NCI-H69 (cell line): ENCODE measurements at regions not wholly inside any gene's neighbourhood (a gene's known extent, or its start where the extent isn't known, plus 50 kb on each side); places are given as distances from the start of the nearest gene placed in this dataset.

Experiments used
- DNase-seq: peaks from one replicate; lab custom pipeline; 2025; lab: John Stamatoyannopoulos, UW

DNA sequence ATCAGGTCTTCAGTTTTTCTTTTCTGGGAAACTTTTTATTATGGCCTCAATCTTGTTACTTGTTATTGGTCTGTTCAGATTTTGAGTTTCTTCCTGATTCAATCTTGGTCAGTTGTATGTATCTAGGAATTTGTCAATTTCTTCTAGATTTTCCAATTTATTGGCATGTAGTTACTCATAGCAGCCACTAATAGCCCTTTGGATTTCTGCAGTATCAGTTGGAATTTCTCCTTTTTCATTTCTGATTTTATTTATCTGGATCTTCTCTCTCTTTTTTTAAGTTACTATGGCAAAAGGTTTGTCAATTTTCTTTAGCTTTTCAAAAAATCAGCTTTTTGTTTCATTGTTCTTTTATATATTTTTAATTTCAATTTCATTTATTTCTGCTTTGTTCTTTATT lies 419.6 kb upstream of the KIRREL3 start:
- no peak for DNase-seq

DNA sequence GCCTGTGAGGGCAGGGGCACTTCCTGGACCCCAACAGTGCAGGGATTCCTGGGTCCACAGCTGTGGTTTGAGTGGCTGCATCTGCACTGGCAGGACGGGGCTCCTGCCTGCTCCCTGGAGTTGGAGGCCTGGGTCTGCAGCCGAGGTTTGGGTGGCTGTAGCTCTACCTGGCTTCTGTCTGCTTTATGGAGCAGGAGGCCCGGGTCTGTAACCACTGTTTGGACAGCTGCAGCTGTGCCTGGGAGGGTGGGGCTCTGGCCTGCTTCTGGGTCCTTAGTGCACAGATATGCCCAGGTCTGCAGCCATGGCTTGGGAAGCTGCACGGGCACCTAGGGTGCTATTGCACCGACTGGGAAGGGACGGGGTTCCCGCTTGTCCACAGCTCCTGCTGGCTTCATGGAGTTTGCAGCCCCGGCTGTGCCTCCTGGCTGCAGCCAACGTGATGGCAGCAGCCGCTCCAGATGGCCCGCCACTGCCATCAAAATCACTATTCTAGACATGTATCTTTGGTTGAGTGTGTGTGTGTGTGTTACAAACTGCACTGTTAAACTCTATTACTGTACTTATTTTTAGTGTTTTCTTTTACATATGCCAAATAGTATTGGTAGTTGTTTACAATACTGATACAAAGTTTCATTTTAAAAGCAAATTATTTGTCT lies 412.3 kb upstream of the KIRREL3 start:
- peak; percentile 83 for DNase-seq

DNA sequence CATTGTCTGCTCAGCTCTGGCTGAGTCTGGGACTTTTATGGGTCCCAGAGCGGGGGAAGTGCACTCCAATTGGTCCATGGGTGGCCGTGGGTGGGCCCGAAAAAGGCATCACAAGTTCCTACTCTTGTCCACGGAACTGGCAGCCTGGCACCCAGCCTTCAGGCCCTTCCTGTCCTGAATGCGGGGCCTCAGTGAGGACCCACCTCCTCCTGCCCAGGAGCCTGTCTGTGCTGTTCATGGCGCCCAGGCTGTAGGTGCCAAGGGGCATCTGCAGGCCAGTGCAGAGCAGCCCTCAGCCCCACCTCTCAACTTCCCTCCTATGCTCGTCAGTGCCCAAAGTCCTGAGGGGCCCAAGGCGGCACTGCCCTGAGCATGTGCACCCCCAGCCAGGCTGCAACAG lies 411.7 kb upstream of the KIRREL3 start:
- no peak for DNase-seq

DNA sequence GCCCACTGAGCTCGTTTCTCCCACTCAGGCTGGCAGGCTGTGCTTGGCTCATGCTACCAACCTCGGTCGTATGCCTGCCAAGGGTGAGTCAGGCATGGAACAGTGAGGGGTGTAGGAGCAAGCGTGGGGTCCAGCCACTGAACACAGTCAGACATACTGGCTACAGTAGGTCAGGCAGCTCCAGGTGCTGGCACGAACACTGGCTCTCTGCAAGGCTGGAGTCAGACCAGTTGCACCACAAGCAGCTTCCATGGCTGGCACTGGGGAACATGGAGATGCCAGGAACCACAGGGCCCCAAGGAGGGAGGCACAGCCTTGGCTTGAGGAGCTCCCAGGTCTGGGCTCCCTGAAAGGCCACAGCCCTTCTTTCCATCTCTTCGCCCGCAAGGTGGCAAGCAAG lies 410.7 kb upstream of the KIRREL3 start:
- DNase-seq, result no peak

DNA sequence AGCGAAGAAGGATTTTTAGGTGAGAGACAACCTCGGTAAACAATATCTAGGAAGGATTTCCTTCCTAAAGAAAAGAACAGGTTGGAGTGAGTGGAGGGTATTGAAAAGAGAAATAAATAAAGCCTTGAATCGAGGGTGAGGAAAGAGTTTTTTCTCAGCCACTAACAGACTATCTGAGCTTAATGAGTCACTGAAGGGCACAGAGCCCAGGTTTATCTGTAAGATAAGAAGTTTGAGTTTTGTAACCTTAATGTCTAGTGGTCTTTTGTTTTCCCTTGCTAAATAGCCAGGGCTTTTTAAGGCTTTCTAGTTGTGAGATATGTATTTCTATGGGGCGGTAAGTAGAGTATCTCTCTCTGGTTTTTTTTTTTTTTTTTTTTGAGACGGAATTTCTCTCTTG lies 394.5 kb upstream of the KIRREL3 start:
- no peak for DNase-seq

DNA sequence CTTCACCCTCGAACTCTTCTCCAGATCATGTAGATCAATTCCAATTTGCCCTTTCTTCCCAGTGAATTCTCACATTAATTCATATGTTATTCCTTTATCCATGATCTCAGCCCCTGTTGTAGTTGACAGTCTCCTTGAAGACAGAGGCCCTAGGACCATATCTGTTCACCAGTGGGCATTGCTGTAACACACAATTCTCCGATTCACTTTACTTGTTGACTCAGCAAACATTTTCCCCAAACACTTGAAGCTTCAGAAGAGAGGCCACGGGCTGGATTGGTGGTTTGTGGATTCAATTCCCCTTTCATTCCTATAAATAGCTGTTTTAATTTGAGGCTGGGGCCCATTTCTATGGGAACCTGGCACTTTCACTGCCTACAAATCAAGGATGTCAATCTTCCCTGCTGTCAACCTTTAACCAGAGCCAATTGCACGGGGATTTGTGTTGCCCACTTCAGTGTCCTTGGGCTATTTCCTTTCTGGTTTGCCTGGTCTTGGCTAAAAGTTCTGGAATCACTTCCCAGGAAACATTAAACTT lies 393.0 kb upstream of the KIRREL3 start:
- no peak for DNase-seq

DNA sequence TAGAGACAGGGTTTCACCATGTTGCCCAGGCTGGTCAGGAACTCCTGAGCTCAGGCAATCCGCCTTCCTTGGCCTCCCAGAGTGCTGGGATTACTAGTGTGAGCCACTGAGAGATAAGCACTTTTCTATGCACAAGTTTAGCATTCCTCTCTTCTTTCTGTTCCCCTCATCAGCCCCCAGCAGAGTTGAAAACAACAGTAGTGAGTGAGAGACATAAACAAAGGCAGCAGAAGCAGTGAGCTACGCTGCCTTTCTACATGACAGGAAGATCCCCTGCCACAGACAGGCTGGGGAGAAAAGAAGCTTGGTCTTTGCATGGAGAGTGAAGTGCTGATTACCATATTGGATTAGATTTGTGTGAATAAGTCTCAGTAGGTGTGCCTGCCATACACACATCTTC lies 392.0 kb upstream of the KIRREL3 start:
- DNase-seq, result no peak

DNA sequence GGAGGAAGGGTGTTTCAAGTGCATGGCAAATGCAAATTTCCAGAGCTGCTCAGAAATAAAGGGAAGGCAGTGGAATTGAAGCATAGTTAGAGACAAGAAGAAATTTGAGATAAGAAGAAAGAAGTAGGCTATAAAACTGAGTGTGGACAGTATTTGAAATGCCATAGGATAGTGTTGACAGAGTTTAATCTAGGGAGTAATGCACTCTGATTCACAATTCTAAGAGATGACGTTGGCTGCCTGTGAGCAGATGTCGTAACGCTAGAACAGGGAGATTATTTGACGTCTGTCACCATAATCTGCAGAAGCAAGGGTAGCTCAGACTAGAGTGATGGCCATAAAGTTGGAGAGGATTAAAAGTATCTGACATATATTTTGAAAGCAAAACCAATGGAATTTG lies 389.9 kb upstream of the KIRREL3 start:
- DNase-seq, result no peak

DNA sequence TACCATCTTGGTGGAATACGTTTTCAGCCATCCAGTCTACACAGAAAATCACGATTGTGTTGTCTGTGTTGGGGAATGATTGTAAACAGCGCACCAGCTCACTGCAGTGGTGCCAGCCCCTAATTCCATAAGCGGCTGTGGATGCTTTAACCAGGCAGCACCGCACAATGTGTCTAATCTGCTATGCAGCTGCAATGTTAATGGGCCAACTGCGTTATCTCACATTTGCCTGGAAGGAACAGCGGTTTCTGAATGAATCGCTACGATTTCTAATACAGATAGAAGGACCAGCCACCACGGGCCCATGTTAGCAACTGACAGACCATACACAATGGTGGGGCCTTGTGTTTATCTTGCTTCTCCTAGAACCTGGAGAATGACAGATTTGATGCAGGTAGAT lies 384.5 kb upstream of the KIRREL3 start:
- DNase-seq, result no peak

DNA sequence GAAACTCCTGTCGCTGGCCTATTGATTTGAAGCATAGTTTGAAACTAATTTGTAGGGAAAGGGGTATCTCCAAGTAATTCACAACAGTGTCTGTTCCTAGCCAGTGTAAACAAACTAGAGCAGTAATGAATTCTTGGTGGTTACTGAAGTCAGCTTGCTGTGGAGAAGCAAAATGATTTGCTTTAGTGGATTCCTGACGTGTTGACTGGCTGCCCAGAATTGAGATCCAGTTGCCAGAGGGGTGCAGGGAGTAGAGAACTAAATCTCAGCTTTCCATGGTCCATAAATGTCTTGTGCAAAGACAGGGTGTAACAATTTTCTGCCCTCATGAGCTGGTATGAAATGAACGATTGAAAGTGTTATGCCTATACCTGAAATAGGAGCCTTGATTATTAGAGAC lies 382.5 kb upstream of the KIRREL3 start:
- no peak for DNase-seq

DNA sequence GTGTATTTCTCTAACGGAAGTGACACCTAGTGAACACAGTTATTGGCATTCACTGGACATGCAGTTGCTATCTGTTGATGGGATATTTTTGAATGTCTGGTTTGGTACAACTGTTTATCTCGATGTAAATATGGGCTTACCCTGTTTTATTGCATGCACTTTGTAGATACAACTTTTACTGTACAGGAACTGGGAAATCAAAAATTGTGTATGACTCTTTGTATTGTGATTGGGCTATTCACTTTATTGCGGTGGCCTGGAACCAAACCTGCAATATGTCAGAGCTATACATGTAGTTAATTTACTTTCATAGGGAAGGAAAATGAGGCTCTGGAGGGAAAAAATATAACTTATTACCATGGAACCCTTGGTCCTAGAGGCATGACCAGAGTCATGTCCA lies 380.7 kb upstream of the KIRREL3 start:
- DNase-seq, result no peak

DNA sequence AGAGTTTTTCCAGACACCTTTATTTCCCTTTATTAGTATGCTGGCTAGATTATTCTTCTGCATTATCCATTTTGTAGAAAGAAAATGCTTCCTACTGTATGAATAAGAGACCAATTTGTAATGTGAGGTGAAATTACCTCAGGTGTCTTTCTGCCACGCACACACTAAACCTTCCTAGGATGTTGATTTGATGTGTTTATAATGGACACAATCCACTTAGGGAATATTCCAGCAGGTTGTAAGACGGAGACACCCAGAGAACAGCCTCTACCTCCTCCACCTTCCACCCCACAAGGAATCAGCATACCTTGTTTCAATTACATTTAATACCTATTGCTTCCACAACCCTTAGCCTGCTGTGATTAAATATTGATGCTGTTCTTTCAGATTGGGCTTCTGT lies 379.1 kb upstream of the KIRREL3 start:
- no peak for DNase-seq

DNA sequence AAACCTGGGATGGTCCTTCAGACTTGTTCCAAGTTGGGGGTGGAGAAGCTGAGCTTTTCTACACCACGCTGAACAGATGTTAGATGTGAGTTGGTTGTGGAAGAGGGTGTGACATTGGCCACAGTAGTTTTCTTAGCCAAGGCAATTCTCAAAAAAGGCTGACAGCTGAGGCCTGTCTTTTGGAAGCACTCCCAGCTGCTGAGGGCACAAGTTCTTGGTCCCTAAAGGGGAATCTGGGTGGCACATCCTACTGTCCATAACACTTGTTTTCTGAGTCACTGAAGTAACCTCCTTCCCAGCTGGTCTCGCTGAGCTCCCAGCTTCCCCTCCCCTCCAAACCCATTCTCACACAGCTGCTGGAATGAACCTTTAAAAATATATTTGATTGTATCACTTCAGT lies 375.7 kb upstream of the KIRREL3 start:
- no peak for DNase-seq

DNA sequence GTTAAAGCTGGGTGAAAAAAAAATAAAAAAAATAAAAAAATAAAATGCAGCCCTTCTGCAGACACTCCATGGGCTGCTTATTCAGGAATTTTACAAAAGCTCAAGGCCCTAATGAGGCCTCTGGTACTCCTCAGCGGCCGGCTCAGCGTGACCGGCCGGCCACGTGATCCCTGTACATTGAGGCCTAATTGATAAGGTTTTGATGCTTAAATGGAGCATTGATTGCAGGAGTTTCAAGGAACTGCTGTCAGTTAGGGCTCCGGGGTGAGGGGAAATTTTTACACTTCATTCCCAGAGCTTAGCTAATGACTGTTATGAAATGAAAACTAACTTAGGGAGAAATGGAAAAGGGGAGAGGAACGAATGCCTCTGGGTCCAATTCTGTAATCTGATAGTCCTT lies 368.8 kb upstream of the KIRREL3 start:
- DNase-seq, result no peak

DNA sequence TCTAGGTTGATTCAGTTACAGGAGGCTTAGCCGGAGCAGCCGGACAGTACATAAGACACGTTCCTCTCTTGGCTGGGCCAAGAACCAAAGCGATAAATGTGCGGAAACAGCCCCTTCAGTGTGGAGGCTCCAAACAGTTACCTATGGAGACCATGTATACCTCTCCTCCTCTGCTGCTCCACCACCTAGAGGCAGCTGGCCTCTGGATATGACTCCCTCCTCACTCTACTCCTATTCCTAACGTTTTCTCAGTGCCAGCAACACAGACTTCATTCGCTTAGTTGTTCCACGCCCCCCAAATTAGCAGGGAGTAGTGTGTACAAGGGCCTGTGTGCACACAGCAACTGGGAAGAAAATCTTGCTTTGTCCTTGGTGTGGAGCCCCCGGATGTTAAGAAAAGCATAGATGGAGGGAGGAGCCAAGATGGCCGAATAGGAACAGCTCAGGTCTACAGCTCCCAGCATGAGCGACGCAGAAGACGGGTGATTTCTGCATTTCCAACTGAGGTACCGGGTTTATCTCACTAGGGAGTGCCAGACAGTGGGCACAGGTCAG lies 362.3 kb upstream of the KIRREL3 start:
- no peak for DNase-seq

DNA sequence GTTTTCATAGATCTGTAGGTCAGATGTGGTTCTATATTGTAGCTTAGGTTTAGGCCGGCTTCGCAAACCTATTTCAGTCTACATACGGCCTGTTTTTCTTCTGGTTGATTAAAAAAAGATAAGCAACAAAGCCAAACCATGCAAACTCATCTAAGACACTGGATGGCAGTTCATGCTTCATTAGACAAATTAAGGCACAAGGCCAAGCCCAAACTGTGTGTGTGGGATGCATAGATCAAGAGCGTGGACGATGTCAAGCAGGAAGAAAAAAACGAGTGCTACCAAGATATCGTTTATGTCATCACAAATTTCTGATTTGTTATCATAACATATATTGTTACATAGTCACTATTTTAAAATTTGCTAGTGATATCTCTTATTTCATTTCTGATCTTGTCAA lies 357.6 kb upstream of the KIRREL3 start:
- no peak for DNase-seq

DNA sequence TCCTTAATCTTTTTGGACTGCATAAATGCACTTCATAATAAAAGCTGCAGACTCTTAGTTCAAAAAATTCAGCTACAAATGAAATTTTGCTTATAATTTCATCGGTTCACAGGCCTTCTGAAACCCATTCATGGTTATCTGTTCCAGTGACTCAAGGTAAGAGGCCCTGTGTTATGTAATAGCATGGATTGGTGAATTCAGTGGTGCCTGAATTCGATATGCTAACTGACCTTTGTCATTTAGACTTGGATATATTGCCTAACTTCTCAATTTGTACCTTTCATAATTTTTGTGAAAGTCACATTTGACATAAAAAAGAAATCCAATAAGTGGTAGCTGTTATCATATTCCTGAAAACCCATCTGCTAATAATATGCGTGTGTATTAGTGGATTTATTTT lies 349.9 kb upstream of the KIRREL3 start:
- DNase-seq, result no peak

DNA sequence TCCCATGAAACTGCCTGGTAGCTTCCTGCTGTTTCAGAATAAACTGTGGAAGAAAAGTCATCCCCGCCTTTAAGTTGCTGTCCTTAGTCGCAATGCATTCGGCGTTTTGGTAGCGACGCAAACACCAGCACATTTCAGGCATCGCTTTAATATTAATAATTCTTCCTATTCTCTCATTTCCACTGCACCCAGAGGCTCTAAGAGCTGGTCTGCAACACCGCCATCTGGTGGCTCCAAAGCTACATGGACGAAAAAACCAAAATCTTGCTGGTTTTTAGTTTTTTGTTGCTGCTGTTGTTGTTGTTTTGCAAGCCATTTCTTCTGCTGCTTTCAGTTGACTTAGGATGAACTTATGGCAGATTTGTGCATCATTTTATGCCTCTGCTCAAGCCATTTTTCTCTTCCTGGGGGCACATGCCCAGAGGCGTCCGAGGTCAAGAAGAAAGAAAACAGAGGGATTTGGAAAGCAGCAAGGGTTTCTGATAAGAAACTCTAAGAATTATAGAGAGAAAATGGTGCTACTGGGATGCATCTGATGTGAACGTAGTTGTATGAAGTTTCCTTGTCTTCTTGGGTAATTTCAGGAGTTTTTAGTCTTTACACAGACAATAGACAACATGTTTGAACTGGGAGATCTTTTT lies 345.4 kb upstream of the KIRREL3 start:
- peak; percentile 76 for DNase-seq

DNA sequence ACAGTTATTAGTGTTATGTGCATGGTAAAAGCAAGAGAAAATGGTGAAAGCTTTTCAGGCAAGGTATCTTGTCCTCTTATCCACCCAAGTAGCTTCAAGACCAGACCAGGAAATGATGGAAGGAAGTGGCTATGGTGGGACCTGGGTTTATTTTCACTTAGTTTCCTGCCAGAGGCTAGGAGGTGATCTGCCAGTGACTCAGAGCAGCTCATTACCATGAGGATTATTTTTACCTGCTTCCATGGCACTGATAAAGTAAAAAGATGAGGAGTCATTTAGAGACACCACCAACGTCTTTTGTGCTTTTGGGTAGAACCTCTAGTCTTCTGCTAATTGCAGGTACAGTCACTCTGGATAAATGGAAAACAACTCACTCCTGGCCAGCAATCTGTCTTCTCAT lies 339.9 kb upstream of the KIRREL3 start:
- DNase-seq, result no peak

DNA sequence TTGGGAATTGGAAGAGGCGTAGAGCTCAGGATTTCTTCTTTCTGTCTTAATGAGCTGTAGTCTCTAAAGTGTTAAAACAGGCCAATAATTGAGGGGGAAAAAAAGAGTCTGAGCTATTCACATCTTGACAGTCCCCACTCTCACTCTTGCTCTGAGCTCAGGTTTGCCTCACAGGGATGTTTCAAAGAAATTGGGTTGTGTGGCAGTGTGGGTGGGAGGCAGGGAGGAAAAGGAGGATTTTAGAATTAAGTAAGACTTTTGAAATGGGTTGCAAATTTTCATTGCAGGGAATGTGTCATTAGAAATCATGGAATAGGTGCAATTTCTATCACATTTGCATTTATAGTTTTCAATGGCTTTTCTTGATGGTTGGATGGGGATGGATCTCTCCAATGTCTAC lies 338.8 kb upstream of the KIRREL3 start:
- no peak for DNase-seq

DNA sequence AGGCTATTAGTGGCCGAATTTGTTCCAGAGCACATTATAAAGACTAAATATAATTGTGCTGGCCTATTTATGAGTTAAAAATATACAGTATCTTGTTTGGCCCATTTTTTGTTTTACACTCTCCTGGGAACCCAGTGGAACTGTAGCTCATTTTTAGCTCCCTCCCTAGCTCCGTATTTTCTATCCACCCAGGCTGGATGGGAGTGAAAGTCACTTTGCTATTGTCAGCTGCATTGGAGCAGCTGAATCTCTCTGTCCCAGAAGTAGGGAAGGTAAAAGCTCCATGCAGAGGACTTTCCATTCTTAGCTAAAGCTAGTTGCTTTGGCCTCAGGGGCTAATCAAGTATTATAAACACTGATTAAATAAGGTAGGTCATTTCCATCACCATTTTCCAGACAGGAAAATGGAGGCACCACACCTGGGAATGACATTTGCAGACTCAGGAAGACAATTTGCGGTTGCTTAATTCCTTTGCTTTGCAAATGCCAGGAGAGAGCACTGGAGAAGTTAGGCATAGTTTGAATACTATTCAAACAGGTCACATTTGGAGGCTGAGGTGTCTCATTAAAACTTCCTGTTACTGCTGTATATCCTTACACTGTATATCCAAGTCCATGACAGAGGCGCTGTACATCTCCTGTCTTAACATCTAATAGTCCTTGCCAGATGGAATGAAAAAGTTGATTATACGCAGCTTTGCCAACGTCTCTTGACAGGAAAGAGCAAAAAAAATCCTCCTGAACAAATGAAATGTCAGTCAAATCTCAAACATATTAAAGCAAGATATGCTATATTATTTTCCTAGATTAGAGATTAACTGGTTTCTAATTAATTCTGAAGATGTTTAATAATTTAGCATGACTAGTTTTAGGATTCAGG lies 338.1 kb upstream of the KIRREL3 start:
- no peak for DNase-seq

DNA sequence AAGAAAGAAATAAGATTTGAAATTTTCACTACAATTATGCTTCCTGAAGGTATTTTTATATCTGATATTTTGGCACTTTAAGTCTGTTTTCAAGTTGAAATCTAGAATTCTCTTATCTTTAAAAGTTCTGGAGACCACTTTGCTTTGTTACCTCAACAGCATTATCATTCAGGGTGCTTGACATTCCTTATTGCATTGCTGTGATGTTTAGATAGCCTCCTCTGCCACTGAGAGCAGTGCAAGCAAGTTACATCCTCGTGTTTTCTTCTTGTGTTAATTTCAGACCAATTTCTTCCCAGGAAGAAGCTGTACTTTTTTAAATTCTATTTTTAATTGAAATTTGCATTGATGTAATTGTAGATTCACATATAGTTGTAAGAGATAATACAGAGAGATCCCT lies 333.9 kb upstream of the KIRREL3 start:
- DNase-seq, result no peak

DNA sequence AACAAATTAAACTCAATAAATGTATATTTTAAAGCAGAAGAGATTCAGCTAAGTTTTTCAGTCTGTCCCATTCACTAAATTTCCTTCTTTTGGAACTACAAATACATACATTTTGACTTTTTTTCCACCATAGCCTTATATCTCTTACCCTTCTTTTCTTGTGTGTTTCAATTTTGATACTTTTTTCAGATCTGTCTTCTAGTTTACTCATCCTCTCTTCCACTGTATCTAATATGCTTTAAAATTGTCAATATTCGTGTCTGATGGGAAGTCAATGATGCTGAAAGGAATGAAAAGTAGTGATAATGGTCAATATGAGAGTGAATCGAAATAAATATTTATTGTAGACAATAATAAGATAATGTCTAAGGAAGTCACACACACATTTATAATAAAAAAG lies 332.3 kb upstream of the KIRREL3 start:
- no peak for DNase-seq
